Middle frontal gyrus (tissue), 1 donor: ENCODE measurements at regions not wholly inside any gene's neighbourhood (a gene's known extent, or its start where the extent isn't known, plus 50 kb on each side); places are given as distances from the start of the nearest gene placed in this dataset.
"Not testable (repeated sequence)": the region's sequence is repeated elsewhere in the genome, so short reads cannot be mapped to it uniquely, and the experiment has no call there.

Experiments used
- DNase-seq: peaks from one replicate; pipeline ENCODE4 v3.0.0-alpha.2; 2015; ENCODE audit warnings: low spot score; ENCODE audit errors: extremely low spot score

DNA sequence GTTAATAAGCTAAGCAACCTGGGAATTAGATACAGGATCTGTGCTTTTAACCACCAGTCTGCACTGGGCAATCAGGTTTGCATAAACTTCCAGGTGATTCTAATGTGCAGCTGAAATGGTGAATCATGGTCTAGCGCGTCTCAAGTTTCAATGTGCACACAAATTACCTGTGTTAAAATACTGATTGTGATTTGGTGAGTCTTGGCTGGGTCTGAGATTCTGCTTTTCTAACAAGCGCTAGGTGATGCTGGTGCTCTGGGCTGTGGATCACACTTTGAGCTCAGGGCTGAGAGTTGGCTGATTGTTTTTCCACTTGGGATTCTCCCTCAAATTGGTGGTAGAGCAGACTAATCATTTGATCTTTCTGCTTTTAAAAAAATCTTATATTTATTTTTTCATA lies 124.8 kb downstream of the C12orf75 start:
- DNase-seq, result no peak

DNA sequence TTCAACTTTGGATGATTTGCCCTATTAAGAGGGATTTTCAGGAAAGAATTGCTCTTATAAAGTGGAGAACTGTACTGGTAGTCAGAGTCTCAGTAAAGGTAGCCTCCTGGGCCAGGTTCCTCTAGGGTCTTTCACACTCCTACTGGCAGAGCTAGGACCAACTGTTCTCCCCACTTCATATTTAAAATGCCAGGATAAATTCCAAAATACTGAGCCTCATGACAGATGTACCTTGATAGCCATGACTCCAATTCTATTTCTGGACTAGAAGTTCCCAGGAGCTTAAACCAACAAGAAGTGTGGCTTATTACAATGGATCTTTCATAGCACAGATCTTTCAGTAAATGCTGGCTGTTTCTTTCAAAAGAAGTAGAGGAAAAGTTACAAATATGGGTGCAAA lies 126.5 kb downstream of the C12orf75 start:
- no peak for DNase-seq

- no peak for DNase-seq
Measured at GRCh38 chr12:105459760-105460330, 129.4 kb downstream of the C12orf75 start.

- DNase-seq, result no peak
Measured at GRCh38 chr12:105461271-105461943, 130.9 kb downstream of the C12orf75 start.

- no peak for DNase-seq
Measured at GRCh38 chr12:105461944-105462762, 131.7 kb downstream of the C12orf75 start.

DNA sequence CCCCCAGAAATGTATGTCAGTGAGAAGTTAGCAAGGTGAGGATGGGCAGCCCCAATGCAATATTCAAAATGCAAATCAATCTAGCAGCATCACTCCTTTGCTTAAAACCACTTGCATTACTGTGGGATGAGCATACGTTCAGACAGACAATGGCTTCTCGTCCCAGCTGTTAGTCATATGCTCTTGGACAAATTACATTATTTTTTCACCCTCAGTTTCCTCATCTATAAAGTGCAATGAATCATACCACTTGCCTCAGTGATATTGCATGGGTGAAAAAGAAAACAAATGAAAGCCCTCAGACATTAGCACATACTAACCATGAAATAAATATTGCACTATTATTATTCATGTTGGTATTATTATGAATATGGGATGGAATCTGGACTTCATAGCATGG lies 132.3 kb downstream of the C12orf75 start:
- no peak for DNase-seq

DNA sequence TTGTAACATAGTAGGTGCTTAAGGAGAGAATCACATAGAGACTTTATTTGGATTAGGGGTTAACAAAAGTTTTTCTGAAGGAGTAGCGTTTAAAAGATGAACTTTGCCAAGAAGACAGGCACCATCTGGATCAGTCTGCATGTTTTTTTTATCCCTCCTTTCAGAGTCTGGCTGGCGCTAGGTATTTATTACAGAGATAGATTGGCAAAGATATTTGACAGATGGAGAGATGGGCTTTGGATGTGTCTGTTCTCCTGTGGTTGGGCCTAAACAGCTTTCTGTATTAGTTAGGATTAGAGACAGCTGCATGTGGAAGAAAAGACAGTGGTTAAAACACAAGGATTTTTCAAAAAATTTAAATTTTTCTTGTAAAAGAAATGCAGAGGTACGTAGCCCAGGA lies 133.9 kb downstream of the C12orf75 start:
- DNase-seq, result peak; percentile 8

GRCh38 chr12:105466231-105466900 lies 135.9 kb downstream of the C12orf75 start:
- no peak for DNase-seq

DNA sequence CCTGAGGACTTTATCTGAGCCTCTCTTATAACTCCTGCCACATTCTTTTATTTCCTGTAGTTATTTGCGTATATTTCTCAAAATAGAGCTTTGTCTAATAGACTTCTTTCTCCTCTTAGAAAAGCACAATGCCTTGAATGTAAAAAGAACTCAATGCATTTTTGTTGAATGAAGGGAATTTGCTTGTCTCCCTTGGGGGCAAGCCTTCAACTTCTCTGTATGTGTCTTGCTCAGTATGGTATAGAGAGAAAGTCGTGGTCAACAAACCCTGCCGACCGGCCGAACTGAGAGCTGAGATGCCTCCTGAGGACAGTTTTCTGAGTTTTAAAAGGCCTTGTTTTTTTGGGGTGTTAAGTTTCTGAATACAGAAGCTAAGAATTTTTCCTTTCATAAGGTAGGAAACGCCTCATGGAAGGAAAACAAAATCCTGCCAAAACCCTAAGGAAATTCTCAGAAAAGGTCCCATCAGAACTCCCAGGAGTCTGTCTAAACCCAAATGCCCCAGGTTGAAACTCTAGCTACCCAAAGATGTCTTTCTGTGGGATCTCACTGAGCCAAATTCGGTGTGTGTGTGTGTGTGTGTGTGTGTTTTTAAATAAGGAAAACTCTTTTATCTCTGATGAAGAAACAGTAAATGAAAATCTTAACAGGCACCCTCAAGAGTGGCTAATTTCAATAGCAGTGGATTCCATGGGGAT lies 136.6 kb downstream of the C12orf75 start:
- DNase-seq, result no peak

DNA sequence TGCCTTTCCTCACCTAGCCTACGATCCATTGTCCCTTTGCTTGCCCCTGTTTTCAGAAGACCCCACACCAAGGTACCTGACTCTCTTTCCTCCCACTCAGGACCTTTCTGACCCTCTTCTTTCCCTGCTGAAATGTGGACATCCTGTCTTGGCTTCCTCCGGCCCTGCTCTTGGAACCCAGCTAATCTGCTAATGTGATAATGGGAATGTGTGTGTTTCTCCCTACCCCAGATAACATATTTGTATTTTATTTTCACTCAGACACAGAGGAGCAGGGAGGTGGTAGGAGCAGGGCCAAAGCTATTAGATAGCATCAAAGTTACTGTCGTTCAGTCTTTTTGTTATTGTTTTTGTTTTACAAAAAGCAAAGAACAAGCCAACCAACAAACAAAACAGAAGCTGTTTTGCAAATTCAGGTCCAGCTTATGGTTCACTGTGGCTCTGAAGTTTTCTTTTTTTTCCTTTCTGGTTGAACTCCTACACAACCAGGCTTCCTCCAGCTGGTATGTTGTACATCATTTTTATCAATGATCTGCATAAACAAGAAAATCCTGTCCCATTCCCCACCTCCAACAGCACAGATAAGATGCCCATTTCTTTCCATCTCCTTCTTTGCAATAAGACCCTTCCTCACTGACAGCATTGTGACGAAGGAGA lies 137.3 kb downstream of the C12orf75 start:
- DNase-seq, result no peak

DNA sequence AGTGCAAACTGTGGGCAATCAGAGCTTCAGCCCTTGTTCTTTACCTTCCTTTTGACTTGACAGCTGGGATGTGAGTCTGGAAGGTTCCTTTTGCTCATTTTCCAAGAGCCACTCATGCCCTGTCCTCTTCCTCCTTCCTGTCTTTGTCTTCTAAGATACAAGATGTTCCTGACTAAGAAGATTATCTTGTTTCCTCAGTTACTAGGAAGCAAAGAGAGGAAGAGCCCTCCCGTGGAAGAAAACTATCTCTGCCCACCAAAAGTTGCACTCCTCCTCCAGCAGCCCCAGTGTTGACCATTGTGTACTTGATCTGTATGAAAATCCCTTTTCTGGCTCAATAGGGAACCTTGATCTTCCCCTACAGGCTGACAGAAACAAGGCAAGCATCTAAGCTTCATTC lies 138.0 kb downstream of the C12orf75 start:
- no peak for DNase-seq

DNA sequence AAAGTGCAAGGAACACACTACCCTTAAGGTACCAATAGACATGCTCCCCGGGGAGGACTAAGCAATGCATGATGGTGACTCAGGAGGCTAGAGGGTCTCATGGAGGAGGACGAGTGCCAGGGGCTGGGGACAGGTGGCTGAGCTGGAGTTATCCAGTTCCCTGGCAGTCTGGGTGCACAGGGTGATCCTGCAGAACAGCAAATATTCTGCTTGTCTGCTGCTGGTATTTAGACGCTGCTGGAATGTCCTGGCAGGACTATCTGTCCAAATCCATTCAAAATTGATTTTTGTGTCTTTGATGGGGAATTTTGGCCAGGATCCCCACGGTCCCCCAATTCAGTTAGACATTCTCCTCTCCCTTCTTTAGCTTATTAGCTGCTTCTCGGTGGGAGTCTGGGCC lies 138.7 kb downstream of the C12orf75 start:
- no peak for DNase-seq

DNA sequence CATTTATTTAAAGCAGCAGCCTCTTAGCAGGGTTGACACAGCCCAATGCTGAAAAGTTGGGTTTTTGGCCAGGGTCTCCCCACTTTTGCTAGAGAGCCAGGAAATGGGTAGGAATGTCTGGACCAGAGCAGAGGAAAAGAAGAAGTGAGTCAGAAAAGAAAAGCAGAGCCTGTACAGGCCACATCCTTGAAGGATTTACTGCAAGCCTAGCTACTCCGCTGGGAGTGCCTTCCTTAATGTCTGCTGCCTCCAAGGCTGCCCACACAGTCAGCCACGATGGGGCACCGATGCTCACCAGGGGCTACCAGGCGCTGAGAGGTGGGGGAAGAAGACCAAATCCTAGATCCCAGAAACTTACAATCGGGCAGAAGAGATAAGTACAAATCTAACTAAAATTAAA lies 139.2 kb downstream of the C12orf75 start:
- no peak for DNase-seq

- no peak for DNase-seq
Measured at GRCh38 chr12:105470102-105470501, 139.6 kb downstream of the C12orf75 start.

GRCh38 chr12:105470601-105471000 lies 140.1 kb downstream of the C12orf75 start:
- DNase-seq, result no peak

GRCh38 chr12:105474672-105475071 lies 144.2 kb downstream of the C12orf75 start:
- no peak for DNase-seq

GRCh38 chr12:105476616-105477015 lies 146.1 kb downstream of the C12orf75 start:
- no peak for DNase-seq

DNA sequence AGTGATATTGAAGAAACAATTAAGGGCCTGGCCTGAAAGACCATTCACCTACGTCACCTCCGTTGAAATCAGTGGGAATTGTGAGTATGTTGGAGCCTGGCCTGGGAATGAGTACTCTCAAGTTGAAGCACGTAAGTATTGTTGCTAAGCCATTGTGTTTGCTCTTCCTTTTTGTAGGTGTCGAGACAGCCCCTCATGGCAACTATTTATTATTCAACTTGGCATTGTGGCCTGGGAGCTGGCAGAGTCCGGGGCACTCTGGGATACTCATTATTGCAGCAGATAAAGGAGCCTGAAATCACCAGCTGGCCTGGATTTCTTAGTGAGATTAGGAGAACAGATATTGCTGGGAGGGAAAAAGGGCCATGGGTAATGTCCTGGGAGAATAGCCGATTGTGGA lies 147.4 kb downstream of the C12orf75 start:
- DNase-seq, result no peak

DNA sequence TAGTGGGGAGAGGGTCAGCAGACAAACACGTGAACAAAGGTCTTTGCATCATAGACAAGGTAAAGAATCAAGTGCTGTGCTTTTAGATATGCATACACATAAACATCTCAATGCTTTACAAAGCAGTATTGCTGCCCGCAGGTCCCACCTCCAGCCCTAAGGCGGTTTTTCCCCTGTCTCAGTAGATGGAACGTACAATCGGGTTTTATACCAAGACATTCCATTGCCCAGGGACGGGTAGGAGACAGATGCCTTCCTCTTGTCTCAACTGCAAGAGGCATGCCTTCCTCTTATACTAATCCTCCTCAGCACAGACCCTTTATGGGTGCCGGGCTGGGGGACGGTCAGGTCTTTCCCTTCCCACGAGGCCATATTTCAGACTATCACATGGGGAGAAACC lies 148.3 kb downstream of the C12orf75 start:
- DNase-seq, result not testable (repeated sequence)

GRCh38 chr12:105479710-105480109 lies 149.2 kb downstream of the C12orf75 start:
- DNase-seq, result no peak

DNA sequence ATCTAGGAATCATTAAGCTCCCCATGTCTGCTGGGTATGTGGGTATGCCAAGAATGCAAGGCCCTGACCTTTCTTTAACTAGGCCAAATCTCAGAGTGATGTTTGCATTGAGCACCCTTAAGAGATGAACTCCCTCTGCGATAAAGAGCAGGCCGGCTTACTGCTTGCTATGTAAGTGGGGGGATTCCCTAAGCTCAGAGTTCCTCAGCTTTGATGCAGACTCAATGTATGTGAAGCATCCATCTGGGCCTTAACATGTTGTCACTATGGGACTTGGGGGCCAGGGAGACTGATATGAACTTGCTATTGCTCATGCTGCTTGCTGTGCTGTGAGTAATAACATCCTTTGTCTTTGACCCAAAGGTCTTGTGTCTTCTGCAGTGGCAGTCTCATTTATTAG lies 149.7 kb downstream of the C12orf75 start:
- DNase-seq, result no peak
